Astrocyte (in vitro differentiated cells and primary cell): ENCODE measurements at regions not wholly inside any gene's neighbourhood (a gene's known extent, or its start where the extent isn't known, plus 50 kb on each side); places are given as distances from the start of the nearest gene placed in this dataset.

Experiments
- DNase-seq: peaks from one replicate; pipeline ENCODE4 v3.0.0-alpha.2; 2010; ENCODE audit warnings: low read depth
- FAIRE-seq: peaks from 2 replicates; lab custom pipeline; 2011; peaks lifted over from hg19 to GRCh38; lab: Jason Lieb, UNC
- H2AFZ ChIP-seq: 2 replicates; pipeline ENCODE4 v1.6.0; 2012; ENCODE audit warnings: low read depth, low read length, inconsistent platforms
- H3K27ac ChIP-seq: 2 replicates; pipeline ENCODE4 v1.5.1; 2011; ENCODE audit warnings: low read depth, low read length, inconsistent platforms
- H3K27me3 ChIP-seq: 2 replicates; pipeline ENCODE4 v1.6.0; 2011; ENCODE audit warnings: low read length, inconsistent platforms; ENCODE audit not compliant: insufficient read depth
- H3K36me3 ChIP-seq: 2 replicates; pipeline ENCODE4 v1.5.1; 2011; ENCODE audit warnings: low read length, inconsistent platforms; ENCODE audit not compliant: insufficient read depth
- H3K4me1 ChIP-seq: 2 replicates; pipeline ENCODE4 v1.5.1; 2011; ENCODE audit warnings: low read length, inconsistent platforms; ENCODE audit not compliant: insufficient read depth
- H3K4me2 ChIP-seq: 2 replicates; pipeline ENCODE4 v1.6.0; 2012; ENCODE audit warnings: low read length, inconsistent platforms
- H3K4me3 ChIP-seq: 2 replicates; pipeline ENCODE4 v1.5.1; 2011; ENCODE audit warnings: low read depth, mild to moderate bottlenecking, low read length, inconsistent platforms; ENCODE audit not compliant: insufficient read depth
- H3K79me2 ChIP-seq: 2 replicates; pipeline ENCODE4 v1.6.0; 2012; ENCODE audit warnings: mild to moderate bottlenecking, low read length, inconsistent platforms; ENCODE audit not compliant: insufficient read depth
- H3K9ac ChIP-seq: 2 replicates; pipeline ENCODE4 v1.6.0; 2012; ENCODE audit warnings: mild to moderate bottlenecking, low read length, inconsistent platforms
- H3K9me3 ChIP-seq: 2 replicates; pipeline ENCODE4 v1.5.1; 2012; ENCODE audit warnings: low read depth, mild to moderate bottlenecking, low read length, inconsistent platforms; ENCODE audit not compliant: insufficient read depth
- H4K20me1 ChIP-seq: 2 replicates; pipeline ENCODE4 v1.6.0; 2012; ENCODE audit warnings: low read length, inconsistent platforms; ENCODE audit not compliant: insufficient read depth
- H3K27ac Mint-ChIP-seq: one replicate; pipeline ENCODE4 v1.8.0; 2021; ENCODE audit warnings: mild to moderate bottlenecking, mixed read lengths; ENCODE audit not compliant: unreplicated experiment
- H3K27me3 Mint-ChIP-seq: one replicate; pipeline ENCODE4 v1.8.0; 2021; ENCODE audit warnings: low read depth, mixed read lengths; ENCODE audit not compliant: unreplicated experiment
- H3K36me3 Mint-ChIP-seq: one replicate; pipeline ENCODE4 v1.8.0; 2021; ENCODE audit warnings: low read depth, mixed read lengths; ENCODE audit not compliant: unreplicated experiment
- H3K4me1 Mint-ChIP-seq: one replicate; pipeline ENCODE4 v1.8.0; 2021; ENCODE audit warnings: low read depth, mixed read lengths; ENCODE audit not compliant: unreplicated experiment
- H3K4me3 Mint-ChIP-seq: one replicate; pipeline ENCODE4 v1.8.0; 2021; ENCODE audit warnings: mild to moderate bottlenecking, moderate library complexity, mixed read lengths; ENCODE audit not compliant: unreplicated experiment
- H3K9me3 Mint-ChIP-seq: one replicate; pipeline ENCODE4 v1.8.0; 2021; ENCODE audit warnings: mild to moderate bottlenecking, mixed read lengths; ENCODE audit not compliant: unreplicated experiment
- EZH2 ChIP-seq: IDR thresholded peaks from 2 replicates; pipeline ENCODE4 v1.6.1; 2012; ENCODE audit warnings: mild to moderate bottlenecking, low read length, inconsistent platforms; ENCODE audit not compliant: insufficient read depth
- TF ChIP-seq, protein P1 (sequence below): IDR thresholded peaks from 2 replicates; pipeline ENCODE4 v1.5.1; 2011; ENCODE audit warnings: low read depth, mild to moderate bottlenecking, inconsistent platforms, low read length, moderate library complexity; ENCODE audit not compliant: insufficient read depth

DNA sequence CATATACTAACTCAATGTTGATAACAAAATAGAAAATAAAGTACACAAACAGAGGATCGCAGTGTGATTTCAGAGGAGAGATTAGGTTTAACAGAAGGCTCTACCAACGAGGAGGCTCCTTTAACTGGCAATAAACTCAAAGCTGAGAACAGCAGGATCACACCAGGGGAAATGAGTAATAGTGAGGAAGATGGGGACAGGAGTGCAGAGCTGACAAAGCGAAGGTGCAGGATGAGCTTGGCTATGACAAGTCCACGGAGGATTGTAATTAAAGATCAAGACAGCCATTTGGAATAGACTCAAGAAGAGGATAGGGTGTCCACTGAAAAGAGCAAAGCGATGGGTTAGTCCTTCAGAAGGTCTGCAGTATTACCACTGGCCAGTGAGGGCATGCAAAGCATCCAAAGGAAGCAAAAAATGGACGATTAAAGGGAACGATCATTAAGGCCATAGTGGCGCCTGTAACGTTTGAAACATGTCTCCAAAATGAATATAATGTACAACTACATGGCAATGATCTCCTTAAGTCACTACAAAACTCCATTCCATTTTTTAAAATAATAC is 85.3 kb downstream of the GRIN2B start:
- H3K79me2 ChIP-seq, result no peaks in the 10 kb centered on the region
- Mint-ChIP-seq H3K4me3 (no peak overlapping the region), H3K27me3 (no peaks in the 10 kb centered on the region), H3K36me3 (no peaks in the 10 kb centered on the region), H3K4me1 (no peaks in the 10 kb centered on the region), H3K9me3 (no peaks in the 10 kb centered on the region), H3K27ac (no peak overlapping the region)
- no peaks in the 10 kb centered on the region for H3K4me1 ChIP-seq
- H2AFZ ChIP-seq, result no peak overlapping the region
- no peak overlapping the region for H3K4me2 ChIP-seq
- no peaks in the 10 kb centered on the region for H3K36me3 ChIP-seq
- H3K27ac ChIP-seq, result no peak overlapping the region
- no peak for FAIRE-seq
- H4K20me1 ChIP-seq, result no peaks in the 10 kb centered on the region
- no peaks in the 10 kb centered on the region for H3K9me3 ChIP-seq
- no peak for DNase-seq
- no peak overlapping the region for H3K4me3 ChIP-seq
- TF ChIP-seq EZH2, result no peak
- TF ChIP-seq, protein P1, sequence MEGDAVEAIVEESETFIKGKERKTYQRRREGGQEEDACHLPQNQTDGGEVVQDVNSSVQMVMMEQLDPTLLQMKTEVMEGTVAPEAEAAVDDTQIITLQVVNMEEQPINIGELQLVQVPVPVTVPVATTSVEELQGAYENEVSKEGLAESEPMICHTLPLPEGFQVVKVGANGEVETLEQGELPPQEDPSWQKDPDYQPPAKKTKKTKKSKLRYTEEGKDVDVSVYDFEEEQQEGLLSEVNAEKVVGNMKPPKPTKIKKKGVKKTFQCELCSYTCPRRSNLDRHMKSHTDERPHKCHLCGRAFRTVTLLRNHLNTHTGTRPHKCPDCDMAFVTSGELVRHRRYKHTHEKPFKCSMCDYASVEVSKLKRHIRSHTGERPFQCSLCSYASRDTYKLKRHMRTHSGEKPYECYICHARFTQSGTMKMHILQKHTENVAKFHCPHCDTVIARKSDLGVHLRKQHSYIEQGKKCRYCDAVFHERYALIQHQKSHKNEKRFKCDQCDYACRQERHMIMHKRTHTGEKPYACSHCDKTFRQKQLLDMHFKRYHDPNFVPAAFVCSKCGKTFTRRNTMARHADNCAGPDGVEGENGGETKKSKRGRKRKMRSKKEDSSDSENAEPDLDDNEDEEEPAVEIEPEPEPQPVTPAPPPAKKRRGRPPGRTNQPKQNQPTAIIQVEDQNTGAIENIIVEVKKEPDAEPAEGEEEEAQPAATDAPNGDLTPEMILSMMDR, result no peak
- H3K9ac ChIP-seq, result no peak overlapping the region
- H3K27me3 ChIP-seq, result no peaks in the 10 kb centered on the region

GRCh38 chr12:13891902-13892301 is 89.5 kb downstream of the GRIN2B start:
- TF ChIP-seq, protein P1, result no peak
- no peaks in the 10 kb centered on the region for H3K4me1 Mint-ChIP-seq

GRCh38 chr12:13890943-13891342 is 90.5 kb downstream of the GRIN2B start:
- Histone ChIP-seq H3K27me3 (no peaks in the 10 kb centered on the region), H3K4me2 (no peak overlapping the region), H3K4me1 (no peaks in the 10 kb centered on the region), H3K9me3 (no peaks in the 10 kb centered on the region), H4K20me1 (no peaks in the 10 kb centered on the region), H3K79me2 (no peaks in the 10 kb centered on the region), H3K27ac (no peak overlapping the region), H2AFZ (no peak overlapping the region), H3K36me3 (no peaks in the 10 kb centered on the region), H3K9ac (no peak overlapping the region), H3K4me3 (no peak overlapping the region)
- DNase-seq (no peak), FAIRE-seq (no peak)
- Mint-ChIP-seq H3K36me3 (no peaks in the 10 kb centered on the region), H3K4me1 (no peaks in the 10 kb centered on the region), H3K4me3 (no peak overlapping the region), H3K27me3 (peaks cover 4% of the 10 kb centered on the region), H3K9me3 (no peaks in the 10 kb centered on the region), H3K27ac (no peak overlapping the region)
- TF ChIP-seq, protein P1, result no peak
- no peak for TF ChIP-seq EZH2

More at GRCh38 chr12:13891902-13892301, 89.5 kb downstream of the GRIN2B start:
- no peak overlapping the region for H3K9ac ChIP-seq
- no peaks in the 10 kb centered on the region for H4K20me1 ChIP-seq
- no peak for DNase-seq
- H3K4me3 Mint-ChIP-seq, result no peak overlapping the region
- no peak overlapping the region for H3K27ac ChIP-seq
- H3K4me2 ChIP-seq, result no peak overlapping the region
- H2AFZ ChIP-seq, result no peak overlapping the region
- H3K79me2 ChIP-seq, result no peaks in the 10 kb centered on the region
- H3K4me3 ChIP-seq, result no peak overlapping the region
- no peak overlapping the region for H3K27ac Mint-ChIP-seq
- no peaks in the 10 kb centered on the region for H3K27me3 ChIP-seq
- H3K9me3 Mint-ChIP-seq, result no peaks in the 10 kb centered on the region
- H3K9me3 ChIP-seq, result no peaks in the 10 kb centered on the region
- H3K36me3 ChIP-seq, result no peaks in the 10 kb centered on the region
- H3K36me3 Mint-ChIP-seq, result no peaks in the 10 kb centered on the region
- peaks cover 4% of the 10 kb centered on the region for H3K27me3 Mint-ChIP-seq
- H3K4me1 ChIP-seq, result no peaks in the 10 kb centered on the region
- FAIRE-seq, result no peak
